Right ventricle myocardium inferior (tissue), 1 donor: ENCODE measurements at regions not wholly inside any gene's neighbourhood (a gene's known extent, or its start where the extent isn't known, plus 50 kb on each side); places are given as distances from the start of the nearest gene placed in this dataset.
"Not testable (repeated sequence)": the region's sequence is repeated elsewhere in the genome, so short reads cannot be mapped to it uniquely, and the experiment has no call there.

Experiments
- ATAC-seq: fragments of 200-7000 bp; cut with Tn5 transposase; one replicate; pipeline ENCODE4 v1.9.1; 2020; ENCODE audit warnings: mild to moderate bottlenecking, moderate library complexity
- DNase-seq: peaks from one replicate; pipeline ENCODE4 v3.0.0; 2021; ENCODE audit errors: missing footprints
- intact Hi-C: fragments of 100-400 bp; cut with DNase I; formaldehyde crosslinking; loops from one replicate; pipeline ENCODE4 v1.11.0; 2022
- donor health status: DM: no; HTN: yes; CAD: no; lungs with severe emphysema.

- DNase-seq (no peak), ATAC-seq (no peak)
- intact Hi-C loops, result loop anchor here (10.0 kb wide), 1 partner anchor 350 kb away; no protein-coding TSS in a partner anchor
Measured at GRCh38 chr16:9014389-9014788, 50.7 kb upstream of the USP7 start.

- no peak for ATAC-seq
- intact Hi-C loops, result loop anchor here (10.0 kb wide), 1 partner anchor 351 kb away; no protein-coding TSS in a partner anchor
- DNase-seq, result no peak
Measured at GRCh38 chr16:9015489-9015888, 51.8 kb upstream of the USP7 start.

- intact Hi-C loops, result loop anchor here (10.0 kb wide), 1 partner anchor 351 kb away; no protein-coding TSS in a partner anchor
- not testable (repeated sequence) for ATAC-seq, DNase-seq
Measured at GRCh38 chr16:9016005-9016404, 52.3 kb upstream of the USP7 start.

GRCh38 chr16:9016824-9017223 is 53.1 kb upstream of the USP7 start:
- DNase-seq, result no peak
- no peak for ATAC-seq
- intact Hi-C loops, result loop anchor here (10.0 kb wide), 1 partner anchor 352 kb away; no protein-coding TSS in a partner anchor

- no peak for ATAC-seq
- intact Hi-C loops, result no loop called here
- no peak for DNase-seq
Measured at GRCh38 chr16:9027070-9027799, 63.5 kb upstream of the USP7 start.

GRCh38 chr16:9028491-9028890 is 63.0 kb upstream of the HAPSTR1 start:
- intact Hi-C loops, DNase-seq: not testable (repeated sequence)

GRCh38 chr16:9031107-9031506 is 60.3 kb upstream of the HAPSTR1 start:
- intact Hi-C loops, result no loop called here
- ATAC-seq, result no peak
- no peak for DNase-seq

More at GRCh38 chr16:9028491-9028890, 63.0 kb upstream of the HAPSTR1 start:
- ATAC-seq, result not testable (repeated sequence)

GRCh38 chr16:9033125-9033830 is 58.2 kb upstream of the HAPSTR1 start:
- no peak for ATAC-seq
- no peak for DNase-seq
- intact Hi-C loops, result no loop called here

GRCh38 chr16:9034056-9034455 is 57.4 kb upstream of the HAPSTR1 start:
- DNase-seq, result no peak
- no peak for ATAC-seq
- intact Hi-C loops, result no loop called here

GRCh38 chr16:9035996-9036395 is 55.4 kb upstream of the HAPSTR1 start:
- DNase-seq (no peak), ATAC-seq (no peak)
- intact Hi-C loops, result no loop called here

- no peak for ATAC-seq
- DNase-seq, result no peak
- intact Hi-C loops, result no loop called here
Measured at GRCh38 chr16:9039210-9039609, 52.2 kb upstream of the HAPSTR1 start.

GRCh38 chr16:9040800-9041412 is 50.5 kb upstream of the HAPSTR1 start:
- intact Hi-C loops, result no loop called here
- DNase-seq, result no peak
- no peak for ATAC-seq
